WI38 (cell line): ENCODE measurements at regions not wholly inside any gene's neighbourhood (a gene's known extent, or its start where the extent isn't known, plus 50 kb on each side); places are given as distances from the start of the nearest gene placed in this dataset.
"Not testable (repeated sequence)": the region's sequence is repeated elsewhere in the genome, so short reads cannot be mapped to it uniquely, and the experiment has no call there.

ENCODE experiments used
- H3K4me3 ChIP-seq: 2 replicates; pipeline ENCODE4 v1.5.1; 2011; ENCODE audit warnings: low read depth, mild to moderate bottlenecking, control low read depth, low read length
- TF ChIP-seq, protein P1 (sequence below): IDR thresholded peaks from 2 replicates; pipeline ENCODE4 v1.5.1; 2012; ENCODE audit warnings: low read depth, mild to moderate bottlenecking, control low read depth, low read length

GRCh38 chr5:40428815-40429214 lies 250.9 kb upstream of the PTGER4 start:
- no peak overlapping the region for H3K4me3 ChIP-seq
- TF ChIP-seq, protein P1, sequence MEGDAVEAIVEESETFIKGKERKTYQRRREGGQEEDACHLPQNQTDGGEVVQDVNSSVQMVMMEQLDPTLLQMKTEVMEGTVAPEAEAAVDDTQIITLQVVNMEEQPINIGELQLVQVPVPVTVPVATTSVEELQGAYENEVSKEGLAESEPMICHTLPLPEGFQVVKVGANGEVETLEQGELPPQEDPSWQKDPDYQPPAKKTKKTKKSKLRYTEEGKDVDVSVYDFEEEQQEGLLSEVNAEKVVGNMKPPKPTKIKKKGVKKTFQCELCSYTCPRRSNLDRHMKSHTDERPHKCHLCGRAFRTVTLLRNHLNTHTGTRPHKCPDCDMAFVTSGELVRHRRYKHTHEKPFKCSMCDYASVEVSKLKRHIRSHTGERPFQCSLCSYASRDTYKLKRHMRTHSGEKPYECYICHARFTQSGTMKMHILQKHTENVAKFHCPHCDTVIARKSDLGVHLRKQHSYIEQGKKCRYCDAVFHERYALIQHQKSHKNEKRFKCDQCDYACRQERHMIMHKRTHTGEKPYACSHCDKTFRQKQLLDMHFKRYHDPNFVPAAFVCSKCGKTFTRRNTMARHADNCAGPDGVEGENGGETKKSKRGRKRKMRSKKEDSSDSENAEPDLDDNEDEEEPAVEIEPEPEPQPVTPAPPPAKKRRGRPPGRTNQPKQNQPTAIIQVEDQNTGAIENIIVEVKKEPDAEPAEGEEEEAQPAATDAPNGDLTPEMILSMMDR: no peak

DNA sequence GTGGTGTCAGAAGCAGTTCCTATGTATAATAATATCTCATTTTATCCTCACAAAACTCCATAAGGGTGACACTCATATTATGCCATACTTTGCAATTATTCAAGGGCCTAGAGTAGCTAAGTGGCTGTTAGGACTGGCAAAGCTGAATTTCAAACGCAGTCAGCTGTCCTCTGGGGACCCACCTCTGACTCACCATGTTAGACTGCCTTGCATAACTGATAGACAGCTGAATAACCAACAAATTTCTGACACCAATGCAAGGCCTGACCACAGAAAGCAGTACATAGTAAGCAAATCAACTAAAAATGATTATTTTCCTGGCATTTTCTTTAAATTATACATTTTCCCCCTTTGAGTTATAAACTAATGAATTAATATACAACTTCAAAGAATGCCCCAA lies 251.6 kb upstream of the PTGER4 start:
- TF ChIP-seq, protein P1: no peak
- no peak overlapping the region for H3K4me3 ChIP-seq

- H3K4me3 ChIP-seq: not testable (repeated sequence)
Observed at GRCh38 chr5:40417046-40417810, 262.5 kb upstream of the PTGER4 start.

DNA sequence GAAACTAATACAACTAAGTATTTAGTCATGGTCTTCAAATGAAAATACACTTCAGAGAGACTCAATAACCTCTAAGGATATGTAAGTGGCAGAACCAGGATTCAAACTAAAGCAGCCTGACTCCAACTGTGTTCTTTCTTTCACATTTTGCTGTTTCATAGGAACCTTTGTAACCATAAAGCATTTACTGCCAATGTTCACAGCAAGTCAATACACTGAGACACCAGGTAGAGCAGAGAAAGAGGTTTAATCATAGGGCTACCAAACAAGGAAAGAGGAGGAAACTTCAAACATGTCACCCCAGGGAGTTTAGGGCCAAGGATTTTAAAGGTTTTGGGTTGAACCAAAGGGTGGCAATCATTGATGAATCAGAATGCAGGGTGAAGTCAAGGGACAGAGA lies 263.1 kb upstream of the PTGER4 start:
- no peak overlapping the region for H3K4me3 ChIP-seq
- TF ChIP-seq, protein P1: no peak

DNA sequence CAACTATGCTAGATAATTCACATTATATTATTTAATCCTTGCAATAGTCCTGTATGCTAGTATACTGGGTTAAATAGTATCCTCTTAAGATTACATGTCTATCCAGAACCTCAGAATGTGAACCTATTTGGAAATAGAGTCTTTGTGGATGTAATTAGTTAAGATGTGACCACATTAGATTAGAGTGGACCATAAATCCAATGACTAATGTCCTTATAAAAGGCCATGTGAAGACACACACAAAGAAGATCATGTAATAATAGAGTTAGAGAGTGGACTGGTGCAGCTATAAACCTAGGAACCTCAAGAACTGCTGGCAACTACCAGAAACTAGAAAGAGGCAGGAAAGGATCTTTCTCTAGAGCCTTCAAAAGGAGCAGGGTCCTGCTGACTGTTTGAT lies 263.6 kb upstream of the PTGER4 start:
- H3K4me3 ChIP-seq: no peak overlapping the region
- TF ChIP-seq, protein P1: no peak

DNA sequence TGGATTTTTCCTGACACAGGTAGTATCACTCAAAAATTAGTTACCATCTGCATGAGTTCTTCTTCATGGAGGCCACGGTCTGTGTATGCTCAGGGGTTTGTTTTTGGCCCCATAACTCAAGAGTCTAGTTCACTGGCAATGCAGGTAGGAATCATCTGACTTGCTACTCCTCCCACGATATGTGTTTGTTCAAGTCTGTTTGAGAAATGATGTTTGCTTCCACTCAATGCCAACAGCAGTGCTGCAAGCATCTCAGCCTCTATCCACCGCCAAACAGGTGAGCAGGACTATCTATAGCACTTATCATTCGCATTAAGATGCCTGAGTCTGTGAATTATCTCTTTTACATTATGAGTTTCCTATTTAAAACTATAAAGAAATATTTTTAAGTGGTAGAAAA lies 264.8 kb upstream of the PTGER4 start:
- TF ChIP-seq, protein P1: no peak
- no peak overlapping the region for H3K4me3 ChIP-seq

DNA sequence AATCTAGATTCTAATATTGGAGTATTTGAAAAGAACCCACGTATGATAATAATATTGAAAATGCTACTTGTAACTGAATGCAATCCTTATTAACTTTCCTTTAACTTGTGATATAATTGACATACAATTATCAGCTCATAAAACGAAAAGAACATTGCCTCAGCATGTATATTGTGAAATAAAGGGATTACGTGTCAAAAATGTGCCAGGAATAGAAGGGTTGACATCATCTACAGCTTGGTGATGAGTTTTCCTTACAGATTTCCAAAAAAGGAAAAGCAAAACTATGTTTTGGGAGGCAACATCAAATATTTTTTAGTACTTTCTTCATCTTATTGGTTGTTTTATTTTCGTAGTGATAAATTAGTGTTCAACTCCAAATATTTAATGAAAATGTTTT lies 266.0 kb upstream of the PTGER4 start:
- H3K4me3 ChIP-seq: no peak overlapping the region
- TF ChIP-seq, protein P1: no peak

DNA sequence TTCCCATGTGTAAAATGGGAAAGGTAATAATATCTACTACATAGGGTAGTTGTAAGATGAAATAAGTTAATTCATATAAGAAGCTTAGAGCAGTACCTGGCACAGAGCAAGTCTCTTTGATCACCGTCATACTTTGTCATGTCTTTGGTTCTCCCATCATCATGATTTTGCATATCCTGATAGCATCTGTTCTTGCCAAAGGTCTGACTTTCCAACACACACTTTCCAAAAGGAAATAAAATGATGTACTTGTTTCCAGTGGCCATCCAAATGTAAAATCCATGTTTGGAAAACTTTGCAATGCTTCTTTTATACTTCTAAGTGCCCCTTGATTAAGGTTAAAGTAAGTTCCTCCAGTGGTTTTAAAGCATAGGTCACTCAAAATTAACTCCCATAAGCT lies 266.9 kb upstream of the PTGER4 start:
- H3K4me3 ChIP-seq: no peak overlapping the region
- TF ChIP-seq, protein P1: no peak
